Endothelial cell (in vitro differentiated cells): ENCODE measurements at regions not wholly inside any gene's neighbourhood (a gene's known extent, or its start where the extent isn't known, plus 50 kb on each side); places are given as distances from the start of the nearest gene placed in this dataset.
"Not testable (repeated sequence)": the region's sequence is repeated elsewhere in the genome, so short reads cannot be mapped to it uniquely, and the experiment has no call there.

Experiments used
- DNase-seq: peaks from one replicate; pipeline ENCODE4 v3.0.0; 2021; ENCODE audit warnings: low spot score
- H3K27ac Mint-ChIP-seq: one replicate; pipeline ENCODE4 v1.8.0; 2021; ENCODE audit warnings: mixed read lengths, inconsistent platforms; ENCODE audit not compliant: unreplicated experiment
- H3K27me3 Mint-ChIP-seq: one replicate; pipeline ENCODE4 v1.8.0; 2021; ENCODE audit warnings: mild to moderate bottlenecking, moderate library complexity, mixed read lengths, inconsistent platforms; ENCODE audit not compliant: unreplicated experiment
- H3K36me3 Mint-ChIP-seq: one replicate; pipeline ENCODE4 v1.8.0; 2021; ENCODE audit warnings: mild to moderate bottlenecking, low read depth, mixed read lengths, inconsistent platforms; ENCODE audit not compliant: unreplicated experiment
- H3K4me1 Mint-ChIP-seq: one replicate; pipeline ENCODE4 v1.8.0; 2021; ENCODE audit warnings: mild to moderate bottlenecking, mixed read lengths, inconsistent platforms; ENCODE audit not compliant: unreplicated experiment
- H3K4me3 Mint-ChIP-seq: one replicate; pipeline ENCODE4 v1.8.0; 2021; ENCODE audit warnings: mild to moderate bottlenecking, mixed read lengths, inconsistent platforms; ENCODE audit not compliant: unreplicated experiment
- H3K9me3 Mint-ChIP-seq: one replicate; pipeline ENCODE4 v1.8.0; 2021; ENCODE audit warnings: mixed read lengths, inconsistent platforms; ENCODE audit not compliant: unreplicated experiment
- CTCF ChIP-seq: fragments of 200-600 bp; sonication (generic); IDR thresholded peaks from one replicate; pipeline ENCODE4 v1.5.0; 2021; ENCODE audit warnings: antibody characterized with exemption; ENCODE audit not compliant: unreplicated experiment

- no peak overlapping the region for H3K27ac Mint-ChIP-seq
- no peaks in the 10 kb centered on the region for H3K36me3 Mint-ChIP-seq
- H3K4me1 Mint-ChIP-seq, result peaks cover 3% of the 10 kb centered on the region
- no peak for DNase-seq
- no peak for TF ChIP-seq CTCF
- no peak overlapping the region for H3K4me3 Mint-ChIP-seq
- no peaks in the 10 kb centered on the region for H3K27me3 Mint-ChIP-seq
- H3K9me3 Mint-ChIP-seq, result no peaks in the 10 kb centered on the region
Observed at GRCh38 chr5:67842806-67843205, 372.8 kb upstream of the PIK3R1 start.

DNA sequence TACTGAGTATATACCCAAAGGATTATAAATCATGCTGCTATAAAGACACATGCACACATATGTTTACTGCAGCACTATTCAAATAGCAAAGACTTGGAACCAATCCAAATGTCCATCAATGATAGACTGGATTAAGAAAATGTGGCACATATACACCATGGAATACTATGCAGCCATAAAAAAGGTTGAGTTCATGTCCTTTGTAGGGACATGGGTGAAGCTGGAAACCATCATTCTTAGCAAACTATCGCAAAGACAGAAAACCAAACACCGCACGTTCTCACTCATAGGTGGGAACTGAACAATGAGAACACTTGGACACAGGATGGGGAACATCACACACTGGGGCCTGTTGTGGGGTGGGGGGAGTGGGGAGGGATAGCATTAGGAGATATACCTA is 378.3 kb upstream of the PIK3R1 start:
- DNase-seq, H3K36me3 Mint-ChIP-seq, H3K27ac Mint-ChIP-seq, H3K4me3 Mint-ChIP-seq, H3K9me3 Mint-ChIP-seq, H3K4me1 Mint-ChIP-seq, H3K27me3 Mint-ChIP-seq: not testable (repeated sequence)

- not testable (repeated sequence) for H3K4me3 Mint-ChIP-seq
Observed at GRCh38 chr5:67836496-67836895, 379.1 kb upstream of the PIK3R1 start.

DNA sequence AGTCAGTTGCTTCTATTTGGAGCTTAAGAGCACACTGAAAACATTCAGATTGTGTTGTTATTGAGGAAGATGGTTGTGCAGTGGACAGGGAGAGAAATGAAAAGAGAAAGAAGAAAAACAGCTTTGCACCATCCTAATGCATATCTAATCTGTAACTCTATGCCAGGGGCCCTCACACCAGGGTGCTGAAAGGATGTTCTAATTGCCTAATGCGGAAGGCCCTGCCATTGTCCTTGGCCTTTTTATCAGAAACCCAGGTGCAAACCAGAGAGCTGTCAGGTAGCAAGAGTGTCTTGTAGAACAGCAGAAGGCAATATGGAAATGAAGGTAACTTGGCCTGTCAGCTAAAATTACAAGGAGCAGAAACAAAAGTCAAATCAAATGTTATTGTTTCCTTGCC is 384.5 kb upstream of the PIK3R1 start:
- H3K4me3 Mint-ChIP-seq, result no peak overlapping the region
- DNase-seq, result no peak
- H3K9me3 Mint-ChIP-seq, result no peaks in the 10 kb centered on the region
- no peaks in the 10 kb centered on the region for H3K36me3 Mint-ChIP-seq
- TF ChIP-seq CTCF, result no peak
- H3K27me3 Mint-ChIP-seq, result no peaks in the 10 kb centered on the region
- no peak overlapping the region for H3K27ac Mint-ChIP-seq
- H3K4me1 Mint-ChIP-seq, result no peaks in the 10 kb centered on the region

More at GRCh38 chr5:67836496-67836895, 379.1 kb upstream of the PIK3R1 start:
- H3K9me3 Mint-ChIP-seq, H3K27me3 Mint-ChIP-seq, H3K4me1 Mint-ChIP-seq, DNase-seq, H3K27ac Mint-ChIP-seq, H3K36me3 Mint-ChIP-seq: not testable (repeated sequence)

DNA sequence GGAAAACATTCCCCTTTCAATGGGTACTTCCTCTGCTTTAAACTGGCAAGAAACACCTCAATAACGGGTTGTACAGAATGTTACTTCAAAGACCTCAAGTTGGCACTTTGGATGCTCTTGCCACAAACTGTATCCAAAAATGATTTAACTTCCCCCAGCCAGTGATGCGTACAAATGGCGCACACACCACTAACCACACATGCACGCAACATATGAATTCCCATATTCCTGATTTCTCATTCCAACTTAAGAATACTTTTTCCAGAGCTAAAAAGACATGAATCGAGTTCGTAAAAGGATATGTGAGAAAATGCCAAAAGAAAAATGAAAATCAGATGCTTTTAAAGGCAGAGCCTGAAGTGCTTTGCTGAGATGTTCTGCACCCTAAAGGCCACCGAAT is 388.0 kb upstream of the PIK3R1 start:
- Mint-ChIP-seq H3K27me3 (no peaks in the 10 kb centered on the region), H3K27ac (no peak overlapping the region), H3K4me3 (no peak overlapping the region), H3K4me1 (no peaks in the 10 kb centered on the region), H3K36me3 (no peaks in the 10 kb centered on the region), H3K9me3 (no peaks in the 10 kb centered on the region)
- no peak for TF ChIP-seq CTCF
- no peak for DNase-seq

- Mint-ChIP-seq H3K36me3 (no peaks in the 10 kb centered on the region), H3K4me1 (no peaks in the 10 kb centered on the region), H3K27me3 (no peaks in the 10 kb centered on the region), H3K9me3 (no peaks in the 10 kb centered on the region), H3K4me3 (no peak overlapping the region), H3K27ac (no peak overlapping the region)
- no peak for DNase-seq
- TF ChIP-seq CTCF, result no peak
Observed at GRCh38 chr5:67824852-67825251, 390.7 kb upstream of the PIK3R1 start.
